ENCODE measurements at regions not wholly inside any gene's neighbourhood (a gene's known extent, or its start where the extent isn't known, plus 50 kb on each side); places are given as distances from the start of the nearest gene placed in this dataset.
"Not testable (repeated sequence)": the region's sequence is repeated elsewhere in the genome, so short reads cannot be mapped to it uniquely, and the experiment has no call there.

DNA sequence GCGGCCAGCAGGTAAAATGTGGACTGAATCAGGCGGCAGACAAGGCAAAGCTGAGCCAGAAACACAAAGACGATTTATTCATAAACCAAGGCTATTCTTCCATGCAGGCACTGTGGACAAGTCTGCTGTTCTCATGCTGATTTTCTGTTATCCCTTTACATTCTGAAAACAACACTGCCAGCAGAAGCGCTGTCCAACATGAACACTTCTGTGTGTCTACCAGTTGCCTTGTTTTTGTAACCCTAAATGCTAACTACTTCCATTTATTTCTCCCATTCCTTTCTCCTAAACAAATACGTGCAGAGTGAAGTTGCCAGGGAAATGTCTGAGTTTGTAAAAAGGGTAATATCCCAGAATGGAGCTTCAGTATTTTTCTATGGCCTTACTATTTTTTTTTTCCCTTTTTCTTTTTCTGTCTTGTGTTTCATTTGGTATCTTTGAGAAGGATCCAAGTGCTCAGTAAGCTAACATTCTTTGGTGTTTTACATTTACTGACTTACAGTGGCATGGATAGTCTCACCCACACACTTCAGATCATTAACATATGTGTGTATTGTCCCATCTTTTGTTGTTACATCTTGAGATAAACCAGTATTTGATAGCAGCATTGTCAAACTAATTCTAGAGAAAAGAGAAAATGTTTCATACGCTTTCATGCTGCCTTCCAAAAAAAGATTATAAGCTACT is 1308.9 kb upstream of the MAP3K7 start:
- Mint-ChIP-seq H3K4me3 (ENCODE audit: unreplicated experiment) (no peak overlapping the region), H3K27me3 (ENCODE audit: unreplicated experiment) (no peaks in the 10 kb centered on the region), H3K36me3 (ENCODE audit: unreplicated experiment) (peaks cover 8% of the 10 kb centered on the region), H3K9me3 (ENCODE audit: unreplicated experiment) (no peaks in the 10 kb centered on the region), H3K27ac (ENCODE audit: unreplicated experiment) (no peak overlapping the region), H3K4me1 (ENCODE audit: low read depth, unreplicated experiment) (no peaks in the 10 kb centered on the region)
- TF ChIP-seq, protein P1, sequence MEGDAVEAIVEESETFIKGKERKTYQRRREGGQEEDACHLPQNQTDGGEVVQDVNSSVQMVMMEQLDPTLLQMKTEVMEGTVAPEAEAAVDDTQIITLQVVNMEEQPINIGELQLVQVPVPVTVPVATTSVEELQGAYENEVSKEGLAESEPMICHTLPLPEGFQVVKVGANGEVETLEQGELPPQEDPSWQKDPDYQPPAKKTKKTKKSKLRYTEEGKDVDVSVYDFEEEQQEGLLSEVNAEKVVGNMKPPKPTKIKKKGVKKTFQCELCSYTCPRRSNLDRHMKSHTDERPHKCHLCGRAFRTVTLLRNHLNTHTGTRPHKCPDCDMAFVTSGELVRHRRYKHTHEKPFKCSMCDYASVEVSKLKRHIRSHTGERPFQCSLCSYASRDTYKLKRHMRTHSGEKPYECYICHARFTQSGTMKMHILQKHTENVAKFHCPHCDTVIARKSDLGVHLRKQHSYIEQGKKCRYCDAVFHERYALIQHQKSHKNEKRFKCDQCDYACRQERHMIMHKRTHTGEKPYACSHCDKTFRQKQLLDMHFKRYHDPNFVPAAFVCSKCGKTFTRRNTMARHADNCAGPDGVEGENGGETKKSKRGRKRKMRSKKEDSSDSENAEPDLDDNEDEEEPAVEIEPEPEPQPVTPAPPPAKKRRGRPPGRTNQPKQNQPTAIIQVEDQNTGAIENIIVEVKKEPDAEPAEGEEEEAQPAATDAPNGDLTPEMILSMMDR (IDR thresholded peaks at IDR 0.05; ENCODE audit: partially characterized antibody, unreplicated experiment) = no peak
- DNase-seq = no peak

DNA sequence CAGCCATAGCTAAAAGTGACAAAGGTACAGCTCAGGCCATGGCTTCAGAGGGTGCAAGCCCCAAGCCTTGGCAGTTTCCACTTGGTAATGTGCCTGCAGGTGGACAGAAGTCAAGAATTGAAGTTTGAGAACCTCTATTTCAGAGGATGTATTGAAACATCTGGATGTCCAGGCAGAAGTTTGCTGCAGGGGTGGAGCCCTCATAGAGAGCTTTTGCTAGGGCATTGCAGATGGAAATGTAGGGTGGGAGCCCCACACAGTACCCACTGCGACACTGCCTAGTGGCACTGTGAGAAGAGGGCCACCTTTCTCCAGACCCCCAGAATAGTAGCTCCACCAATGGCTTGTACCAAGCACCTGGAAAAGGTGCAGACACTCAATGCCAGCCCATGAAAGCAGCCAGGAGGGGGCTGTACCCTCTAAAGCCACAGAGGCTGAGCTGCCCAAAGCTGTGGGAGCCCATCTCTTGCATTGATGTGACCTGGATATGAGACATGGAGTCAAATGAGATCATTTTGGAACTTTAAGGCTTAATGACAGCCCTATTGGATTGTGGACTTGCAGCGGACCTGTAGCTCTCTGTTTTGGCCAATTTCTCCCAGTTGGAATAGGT is 1299.4 kb upstream of the MAP3K7 start:
- H3K27me3 Mint-ChIP-seq (ENCODE audit: unreplicated experiment) = peaks cover 5% of the 10 kb centered on the region
- H3K4me1 Mint-ChIP-seq (ENCODE audit: low read depth, unreplicated experiment) = no peaks in the 10 kb centered on the region
- peaks cover 10% of the 10 kb centered on the region for H3K9me3 Mint-ChIP-seq (ENCODE audit: unreplicated experiment)

DNA sequence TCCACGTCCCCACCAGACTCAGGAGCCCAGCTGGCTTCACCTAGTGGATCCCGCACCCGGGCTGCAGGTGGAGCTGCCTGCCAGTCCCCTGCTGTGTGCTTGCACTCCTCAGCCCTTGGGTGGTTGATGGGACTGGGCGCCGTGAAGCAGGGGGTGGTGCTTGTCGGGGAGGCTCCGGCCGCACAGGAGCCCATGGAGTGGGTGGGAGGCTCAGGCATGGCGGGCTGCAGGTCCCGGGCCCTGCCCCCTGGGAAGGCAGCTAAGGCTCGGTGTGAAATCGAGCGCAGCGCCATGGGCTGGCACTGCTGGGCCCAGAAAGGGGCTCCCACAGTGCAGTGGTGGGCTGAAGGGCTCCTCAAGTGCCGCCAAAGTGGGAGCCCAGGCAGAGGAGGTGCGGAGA is 1294.9 kb upstream of the MAP3K7 start:
- DNase-seq; H3K9me3 Mint-ChIP-seq (ENCODE audit: unreplicated experiment); H3K27me3 Mint-ChIP-seq (ENCODE audit: unreplicated experiment); H3K27ac Mint-ChIP-seq (ENCODE audit: unreplicated experiment); H3K4me3 Mint-ChIP-seq (ENCODE audit: unreplicated experiment); H3K4me1 Mint-ChIP-seq (ENCODE audit: low read depth, unreplicated experiment): not testable (repeated sequence)
- H3K36me3 Mint-ChIP-seq (ENCODE audit: unreplicated experiment) = peaks cover 18% of the 10 kb centered on the region

More for the DNA sequence above, 1299.4 kb upstream of the MAP3K7 start:
- no peak for DNase-seq
- Mint-ChIP-seq H3K4me3 (ENCODE audit: unreplicated experiment) (no peak overlapping the region), H3K36me3 (ENCODE audit: unreplicated experiment) (peaks cover 19% of the 10 kb centered on the region), H3K27ac (ENCODE audit: unreplicated experiment) (no peak overlapping the region)
- TF ChIP-seq, protein P1 (IDR thresholded peaks at IDR 0.05; ENCODE audit: partially characterized antibody, unreplicated experiment) = no peak

DNA sequence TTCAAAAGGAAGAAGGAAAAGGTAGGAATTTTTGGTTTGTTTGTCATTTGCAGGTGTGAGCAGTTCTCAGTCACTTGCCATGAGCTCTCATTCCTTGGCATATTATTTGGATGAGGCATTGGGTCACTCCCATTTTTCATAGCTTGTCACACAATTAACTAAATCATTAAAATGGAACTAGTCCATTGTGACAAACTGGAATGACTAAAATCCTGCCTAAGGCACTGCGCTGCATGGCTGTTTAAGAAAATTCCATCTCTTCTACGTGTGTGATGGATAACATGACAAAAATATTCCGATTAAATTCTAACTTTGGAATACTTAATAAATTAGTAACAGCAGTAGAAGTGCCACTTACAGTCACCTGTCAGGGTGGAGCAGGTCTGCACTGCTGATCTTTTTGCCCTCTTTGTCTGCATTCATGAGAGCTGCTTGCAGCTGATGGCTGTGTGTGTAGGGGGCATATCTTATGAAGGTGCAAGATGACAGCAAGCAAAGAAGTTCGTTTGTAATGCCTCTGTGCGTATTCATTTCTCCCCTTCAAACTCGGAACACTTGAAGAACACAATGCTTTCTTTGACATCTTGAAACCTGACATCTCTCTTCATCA is 1292.6 kb upstream of the MAP3K7 start:
- Mint-ChIP-seq H3K27ac (ENCODE audit: unreplicated experiment) (no peak overlapping the region), H3K4me1 (ENCODE audit: low read depth, unreplicated experiment) (no peaks in the 10 kb centered on the region), H3K27me3 (ENCODE audit: unreplicated experiment) (peaks cover 2% of the 10 kb centered on the region), H3K4me3 (ENCODE audit: unreplicated experiment) (no peak overlapping the region), H3K36me3 (ENCODE audit: unreplicated experiment) (peaks cover 6% of the 10 kb centered on the region), H3K9me3 (ENCODE audit: unreplicated experiment) (no peaks in the 10 kb centered on the region)
- DNase-seq = no peak
- TF ChIP-seq, protein P1 (IDR thresholded peaks at IDR 0.05; ENCODE audit: partially characterized antibody, unreplicated experiment) = no peak

DNA sequence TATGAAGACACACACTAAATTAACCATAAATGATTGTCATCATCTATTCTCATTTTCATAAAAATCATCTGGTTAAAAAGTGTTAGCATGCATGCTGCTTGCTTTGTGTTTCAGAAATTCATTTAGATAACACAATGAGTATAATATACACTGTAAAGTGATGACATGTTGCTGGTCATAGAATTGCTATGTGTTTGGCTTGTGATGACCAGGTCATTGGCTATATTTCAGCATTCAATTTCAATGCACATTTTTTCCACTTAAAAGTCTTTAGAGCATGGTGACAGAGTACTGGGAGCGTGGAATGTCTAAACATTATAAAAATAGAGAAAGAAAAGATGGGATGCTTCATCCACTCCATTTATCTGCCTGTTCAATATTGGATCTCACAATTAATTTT is 1291.1 kb upstream of the MAP3K7 start:
- no peaks in the 10 kb centered on the region for H3K9me3 Mint-ChIP-seq (ENCODE audit: unreplicated experiment)
- peaks cover 2% of the 10 kb centered on the region for H3K27me3 Mint-ChIP-seq (ENCODE audit: unreplicated experiment)
- H3K4me3 Mint-ChIP-seq (ENCODE audit: unreplicated experiment) = no peak overlapping the region
- peaks cover 6% of the 10 kb centered on the region for H3K36me3 Mint-ChIP-seq (ENCODE audit: unreplicated experiment)
- no peaks in the 10 kb centered on the region for H3K4me1 Mint-ChIP-seq (ENCODE audit: low read depth, unreplicated experiment)
- TF ChIP-seq, protein P1 (IDR thresholded peaks at IDR 0.05; ENCODE audit: partially characterized antibody, unreplicated experiment) = no peak
- DNase-seq = no peak
- H3K27ac Mint-ChIP-seq (ENCODE audit: unreplicated experiment) = no peak overlapping the region

Measured in glutamatergic neuron (in vitro differentiated cells).